ENCODE measurements at regions not wholly inside any gene's neighbourhood (a gene's known extent, or its start where the extent isn't known, plus 50 kb on each side); places are given as distances from the start of the nearest gene placed in this dataset.

- H3K27ac ChIP-seq (ENCODE audit: insufficient read depth, low read length), result no peak overlapping the region
- no peak overlapping the region for H3K18ac ChIP-seq (ENCODE audit: low read depth, low read length)
- H3K4me2 ChIP-seq (ENCODE audit: low read depth, low read length), result no peak overlapping the region
- TF ChIP-seq FOS (IDR thresholded peaks at IDR 0.05; ENCODE audit: low read depth, low read length) (no peak), RCOR1 (IDR thresholded peaks at IDR 0.05; ENCODE audit: insufficient replicate concordance, low read length) (no peak), ELK1 (IDR thresholded peaks at IDR 0.05; ENCODE audit: borderline replicate concordance, low read depth, low read length) (no peak), BHLHE40 (IDR thresholded peaks at IDR 0.05; ENCODE audit: low read depth, low read length) (no peak), CEBPB (IDR thresholded peaks at IDR 0.05; ENCODE audit: low read depth, low read length) (no peak), MAFK (IDR thresholded peaks at IDR 0.05; ENCODE audit: low read depth, low read length) (no peak), POLR2A (IDR thresholded peaks at IDR 0.05; ENCODE audit: low read depth, low read length) (no peak), SMC3 (IDR thresholded peaks at IDR 0.05; ENCODE audit: low read depth, low read length) (no peak), MXI1 (IDR thresholded peaks at IDR 0.05; ENCODE audit: borderline replicate concordance, low read depth, low read length) (no peak), RAD21 (IDR thresholded peaks at IDR 0.05; ENCODE audit: low read length) (no peak), USF2 (IDR thresholded peaks at IDR 0.05; ENCODE audit: low read depth, low read length) (no peak), MAZ (IDR thresholded peaks at IDR 0.05; ENCODE audit: borderline replicate concordance, low read depth, low read length) (no peak), RFX5 (IDR thresholded peaks at IDR 0.05; ENCODE audit: low read depth, low read length) (no peak), CHD1 (IDR thresholded peaks at IDR 0.05; ENCODE audit: low read depth, low read length) (no peak), CTCF (conservative IDR thresholded peaks at IDR 0.05; ENCODE audit: low read depth, low read length) (no peak), NFE2L2 (IDR thresholded peaks at IDR 0.05; ENCODE audit: low read depth, low read length) (no peak)
- dilution Hi-C loops (cut with HindIII; ENCODE audit: low sequenced_read_pairs, unreplicated experiment) (no loop called here), intact Hi-C loops (cut with micrococcal nuclease) (no loop called here), in situ Hi-C loops (cut with MboI; ENCODE audit: low sequenced_read_pairs) (no loop called here)
- no peak for ATAC-seq (ENCODE audit: low read depth)
- no peak overlapping the region for H3K14ac ChIP-seq (replicated peaks; ENCODE audit: low read depth, low read length)
- no peaks in the 10 kb centered on the region for H3K27me3 ChIP-seq (ENCODE audit: control insufficient read depth, insufficient read depth, low read length)
- H2AK9ac ChIP-seq (replicated peaks; ENCODE audit: low read depth, low read length, poor library complexity), result no peak overlapping the region
- H4K5ac ChIP-seq (ENCODE audit: low read depth, low read length), result no peak overlapping the region
- ChIA-PET POLR2A (ENCODE audit: unreplicated experiment) (no interaction called here), CTCF (no interaction called here)
- no peak overlapping the region for H3K56ac ChIP-seq (ENCODE audit: extremely low read depth, insufficient read depth, low read length)
- H2BK5ac ChIP-seq (ENCODE audit: low read depth, low read length, poor library complexity, severe bottlenecking), result no peak overlapping the region
- no peak overlapping the region for H3K4me3 ChIP-seq (ENCODE audit: insufficient read depth, low read depth, low read length)
- H3K9me1 ChIP-seq (ENCODE audit: insufficient read depth, low read length), result no peaks in the 10 kb centered on the region
- no peaks in the 10 kb centered on the region for H3K36me3 ChIP-seq (ENCODE audit: control insufficient read depth, insufficient read depth, low read length)
- H3K9ac ChIP-seq (ENCODE audit: low read depth, low read length), result no peak overlapping the region
- H3K4ac ChIP-seq (ENCODE audit: low read depth, low read length), result no peak overlapping the region
- no peaks in the 10 kb centered on the region for H3K4me1 ChIP-seq (ENCODE audit: control insufficient read depth, insufficient read depth, low read length)
- no peak overlapping the region for H2AFZ ChIP-seq (replicated peaks; ENCODE audit: low read length, poor library complexity)
- H3K79me1 ChIP-seq (ENCODE audit: low read depth in 1 of 2, low read length in 2 of 2), result no peaks in the 10 kb centered on the region
- no peak overlapping the region for H2AK5ac ChIP-seq (ENCODE audit: low read depth, low read length)
- H2BK120ac ChIP-seq (ENCODE audit: low read depth, low read length), result no peak overlapping the region
- no peak overlapping the region for H3K23ac ChIP-seq (ENCODE audit: low read depth, low read length)
- no peak overlapping the region for H2BK15ac ChIP-seq (ENCODE audit: low read depth, low read length)
- DNase-seq, result no peak
- H3K9me3 ChIP-seq (ENCODE audit: control insufficient read depth, insufficient read depth, low read length), result no peaks in the 10 kb centered on the region
- H4K20me1 ChIP-seq (ENCODE audit: insufficient read depth, low read length), result no peaks in the 10 kb centered on the region
- no TSS peak for BruUV-seq (replicated peaks)
- no peak overlapping the region for H4K91ac ChIP-seq (ENCODE audit: insufficient read depth, low read depth, low read length)
- no peak overlapping the region for H4K8ac ChIP-seq (ENCODE audit: low read depth in 2 of 2, low read length in 2 of 2)
- no peak overlapping the region for H2BK20ac ChIP-seq (ENCODE audit: low read depth, low read length)
These were observed 932.0 kb downstream of the SLITRK6 start for GRCh38 chr13:84867246-84867645.

All from IMR-90 (cell line).